GM21529 (cell line): ENCODE measurements at regions not wholly inside any gene's neighbourhood (a gene's known extent, or its start where the extent isn't known, plus 50 kb on each side); places are given as distances from the start of the nearest gene placed in this dataset.

Source experiments
- ATAC-seq: cut with Tn5 transposase; IDR thresholded peaks from one replicate; pipeline ENCODE4 v1.9.1; 2021; ENCODE audit not compliant: unreplicated experiment

GRCh38 chr10:124265776-124266467, 152.8 kb downstream of the OAT start:
- no peak for ATAC-seq

DNA sequence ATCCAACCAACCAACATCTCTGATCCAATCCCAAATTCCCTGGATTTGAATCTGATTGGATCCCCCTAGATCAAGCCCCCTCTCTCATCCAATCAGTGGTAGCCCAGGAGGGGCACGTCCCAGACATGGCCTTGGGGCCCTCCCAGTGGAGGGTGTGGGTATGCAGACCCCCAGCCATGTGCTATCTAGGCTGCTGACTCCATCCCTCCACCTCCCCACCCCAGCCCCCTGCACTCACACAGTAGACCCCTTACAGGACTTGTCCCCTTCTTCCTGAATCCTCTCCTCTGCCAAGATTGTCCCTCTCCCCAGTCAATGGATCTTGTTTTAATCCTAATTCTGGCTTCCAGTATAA, 153.4 kb downstream of the OAT start:
- no peak for ATAC-seq

DNA sequence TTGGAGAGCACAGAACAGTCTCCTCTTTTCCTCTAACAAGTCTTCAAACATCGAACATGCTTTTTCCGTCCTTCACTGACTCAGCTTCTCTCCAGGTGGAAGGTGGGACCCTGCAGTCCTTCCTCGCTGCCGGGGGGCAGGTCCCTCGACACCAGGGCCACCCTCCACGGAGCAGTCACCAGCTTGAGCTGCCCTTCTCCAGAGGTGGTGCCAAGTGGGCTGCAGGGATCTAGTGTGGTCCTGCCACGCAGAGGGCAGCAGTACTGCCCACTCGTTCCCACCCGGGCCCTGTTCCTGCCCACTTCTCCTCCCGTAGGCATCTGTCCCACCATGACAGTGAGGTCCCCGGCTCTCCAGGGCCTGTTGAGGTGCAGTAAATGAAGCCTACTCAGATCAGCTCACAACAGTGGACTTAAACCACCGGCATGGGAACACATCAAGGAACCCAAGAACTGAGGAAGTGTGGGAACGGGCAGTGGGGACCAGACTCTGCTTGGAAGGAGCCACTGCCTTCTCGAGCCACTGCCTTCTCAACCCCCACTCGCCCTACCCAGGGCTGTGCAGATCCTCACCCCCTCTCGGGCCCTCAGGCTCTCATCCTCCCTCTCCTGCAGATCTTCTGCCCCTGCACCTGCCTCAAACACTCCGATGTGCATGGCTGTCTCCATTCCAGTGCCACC, 153.9 kb downstream of the OAT start:
- no peak for ATAC-seq

GRCh38 chr10:124264271-124264670, 154.5 kb downstream of the OAT start:
- no peak for ATAC-seq

GRCh38 chr10:124263726-124264125, 155.0 kb downstream of the OAT start:
- ATAC-seq, result no peak

GRCh38 chr10:124262971-124263370, 155.8 kb downstream of the OAT start:
- no peak for ATAC-seq

GRCh38 chr10:124262234-124262865, 156.4 kb downstream of the OAT start:
- ATAC-seq, result no peak

GRCh38 chr10:124259139-124259825, 159.4 kb downstream of the OAT start:
- ATAC-seq, result no peak

GRCh38 chr10:124257781-124258180, 160.9 kb downstream of the OAT start:
- no peak for ATAC-seq

DNA sequence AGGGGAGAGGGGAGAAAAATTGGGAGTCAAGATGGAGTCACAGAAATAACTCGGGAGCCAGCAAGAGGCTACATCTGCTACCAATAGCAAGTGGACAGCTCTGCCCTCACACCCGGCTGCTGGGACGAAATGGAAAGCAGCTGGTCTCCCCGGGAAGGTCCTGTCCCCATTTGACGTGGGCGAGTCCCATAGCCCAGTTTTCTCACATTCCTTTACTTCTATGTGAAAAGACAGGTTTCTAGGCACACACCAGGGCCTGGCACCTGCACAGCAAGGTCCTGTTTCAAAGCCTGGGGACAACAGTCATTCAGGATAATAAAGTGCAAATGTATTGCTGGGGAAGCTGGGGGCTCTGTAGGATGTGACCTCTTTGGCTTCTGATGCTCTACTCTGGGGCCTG, 162.6 kb downstream of the OAT start:
- ATAC-seq, result no peak

- no peak for ATAC-seq
These were observed 162.2 kb upstream of the CHST15 start for GRCh38 chr10:124255556-124255955.

- ATAC-seq, result no peak
These were observed 161.1 kb upstream of the CHST15 start for GRCh38 chr10:124254490-124254889.

DNA sequence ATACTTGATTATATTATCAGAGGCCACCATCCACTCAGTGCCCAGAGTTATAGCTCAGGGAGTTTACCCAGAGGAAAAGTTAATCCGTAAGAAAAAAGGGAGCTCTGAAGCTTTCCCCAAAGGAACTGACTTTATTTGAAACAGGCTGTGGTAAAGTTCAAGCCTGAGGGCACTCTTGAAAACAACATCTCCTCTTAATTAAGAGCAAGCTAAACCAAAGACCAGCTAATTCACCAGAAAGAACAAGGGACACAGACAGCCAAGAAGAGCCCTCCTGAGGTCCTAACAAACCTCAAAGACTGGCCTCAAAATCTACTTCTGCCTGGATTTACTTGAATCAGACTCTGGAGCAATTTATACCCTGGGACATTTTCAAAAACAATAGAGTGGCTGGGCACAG, 159.6 kb upstream of the CHST15 start:
- ATAC-seq, result no peak

DNA sequence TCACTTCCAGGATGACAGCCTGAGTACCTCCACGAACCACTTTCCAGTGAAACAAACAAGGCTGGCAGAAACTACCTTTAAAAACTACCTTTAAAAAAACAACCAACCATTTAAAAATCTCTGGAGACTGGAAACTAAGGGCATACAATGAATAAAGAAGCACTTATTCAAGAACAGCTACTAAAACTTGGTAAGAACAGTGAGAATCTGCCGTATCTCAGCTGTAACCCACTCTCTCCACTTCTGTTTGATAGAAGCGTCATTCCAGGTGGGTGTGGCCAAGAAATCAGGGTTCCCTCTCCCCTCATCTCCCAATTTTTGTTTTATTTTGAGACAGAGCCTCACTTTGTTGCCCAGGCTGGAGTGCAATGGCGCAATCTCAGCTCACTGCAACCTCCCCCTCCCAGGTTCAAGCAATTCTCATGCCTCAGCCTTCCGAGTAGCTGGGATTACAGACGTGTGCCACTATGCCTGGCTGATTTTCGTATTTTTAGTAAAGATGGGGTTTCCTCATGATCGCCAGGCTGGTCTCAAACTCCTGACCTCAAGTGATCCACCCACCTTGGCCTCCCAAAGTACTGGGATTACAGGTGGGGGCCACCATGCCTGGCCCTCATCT, 158.8 kb upstream of the CHST15 start:
- ATAC-seq, result no peak

GRCh38 chr10:124251317-124252065, 158.1 kb upstream of the CHST15 start:
- no peak for ATAC-seq

- no peak for ATAC-seq
These were observed 157.1 kb upstream of the CHST15 start for GRCh38 chr10:124250506-124250905.

- no peak for ATAC-seq
These were observed 156.5 kb upstream of the CHST15 start for GRCh38 chr10:124249812-124250432.

GRCh38 chr10:124249196-124249595, 155.8 kb upstream of the CHST15 start:
- ATAC-seq, result no peak

DNA sequence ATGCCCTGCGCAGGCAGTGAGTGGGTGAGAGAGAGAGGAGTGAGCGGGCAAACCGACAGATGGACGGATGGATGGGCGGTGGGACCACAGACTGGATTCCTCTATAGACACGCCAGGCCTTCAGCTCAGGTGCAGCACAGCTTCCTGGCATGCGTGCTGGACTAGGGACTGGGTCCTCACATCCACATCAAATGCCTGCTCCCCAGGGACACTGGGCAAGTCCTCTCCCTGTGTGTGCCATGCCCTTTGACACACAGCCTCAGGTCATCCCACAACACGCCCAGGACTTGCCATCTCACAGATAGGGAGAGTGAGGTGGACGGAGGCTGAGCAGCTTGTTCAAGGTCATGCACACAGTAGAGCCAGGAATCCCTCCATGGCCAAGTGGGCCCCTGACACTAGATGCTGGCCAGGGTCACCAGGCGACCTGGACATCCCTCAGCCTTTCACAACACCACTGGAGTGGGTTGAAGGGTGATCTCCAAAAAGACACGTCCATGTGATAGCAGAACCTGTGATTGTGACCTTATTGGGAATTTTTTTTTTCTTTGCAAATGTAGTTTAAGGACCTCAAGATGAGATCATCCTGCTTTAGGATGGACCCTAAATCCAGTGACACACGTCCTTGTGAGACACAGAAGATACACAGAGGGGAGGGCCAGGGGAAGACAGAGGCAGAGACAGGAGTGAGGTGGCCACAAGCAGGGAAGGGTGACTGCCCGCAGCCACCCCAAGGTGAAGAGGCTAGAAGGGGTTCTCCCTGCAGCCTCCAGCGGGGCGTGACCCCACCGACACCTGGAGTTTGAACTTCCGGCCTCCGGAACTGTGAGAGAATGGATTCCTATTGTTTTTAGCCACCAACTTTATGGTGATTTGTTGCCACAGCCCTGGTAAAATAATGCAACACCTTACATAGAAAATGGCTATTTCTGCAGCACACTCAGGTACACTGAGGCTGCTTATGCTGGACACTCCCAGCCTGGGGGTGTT, 155.0 kb upstream of the CHST15 start:
- no peak for ATAC-seq
